ENCODE measurements at regions not wholly inside any gene's neighbourhood (a gene's known extent, or its start where the extent isn't known, plus 50 kb on each side); places are given as distances from the start of the nearest gene placed in this dataset.

DNA sequence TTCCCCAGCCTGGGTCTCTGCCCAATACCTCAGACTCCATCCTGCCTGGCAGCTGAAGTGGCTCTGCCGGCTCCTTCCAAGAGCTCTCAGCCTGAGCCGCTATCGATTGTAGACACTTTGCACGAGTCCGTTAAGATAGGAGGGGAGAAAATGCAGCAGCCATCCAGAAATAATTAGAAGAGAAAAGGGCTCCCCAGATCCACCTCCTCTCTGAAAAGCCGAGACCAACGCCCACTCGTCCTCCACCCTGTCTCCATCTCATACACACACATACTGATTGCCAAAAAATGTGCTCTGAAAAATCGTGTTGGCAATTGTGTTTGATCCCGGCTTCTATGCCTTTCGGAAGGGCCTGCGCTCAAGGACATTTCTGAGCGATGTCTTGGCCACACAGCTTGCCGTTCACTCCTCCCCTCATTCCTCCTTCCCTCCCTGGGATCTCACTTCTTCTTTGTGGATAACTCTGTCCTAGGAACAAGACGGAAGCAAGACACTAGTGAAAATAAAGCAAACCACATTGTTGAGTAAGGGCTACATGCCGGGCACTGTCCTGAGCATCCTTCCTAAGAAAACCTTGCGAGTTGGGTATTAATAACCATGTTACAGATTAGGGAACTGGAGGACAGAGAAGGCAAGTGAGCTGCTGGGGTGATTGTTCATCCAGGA, 372.8 kb upstream of the MYT1L start:
- Histone ChIP-seq H3K4me3 (ENCODE audit: low read depth, low read length) (no peak overlapping the region), H3K36me3 (ENCODE audit: control insufficient read depth, insufficient read depth, low read length) (no peaks in the 10 kb centered on the region), H3K27me3 (ENCODE audit: control insufficient read depth, insufficient read depth, low read length) (no peaks in the 10 kb centered on the region)
- no peak for DNase-seq (ENCODE audit: low read depth)
- CTCF ChIA-PET = no interaction called here
- TF ChIP-seq, protein P1, sequence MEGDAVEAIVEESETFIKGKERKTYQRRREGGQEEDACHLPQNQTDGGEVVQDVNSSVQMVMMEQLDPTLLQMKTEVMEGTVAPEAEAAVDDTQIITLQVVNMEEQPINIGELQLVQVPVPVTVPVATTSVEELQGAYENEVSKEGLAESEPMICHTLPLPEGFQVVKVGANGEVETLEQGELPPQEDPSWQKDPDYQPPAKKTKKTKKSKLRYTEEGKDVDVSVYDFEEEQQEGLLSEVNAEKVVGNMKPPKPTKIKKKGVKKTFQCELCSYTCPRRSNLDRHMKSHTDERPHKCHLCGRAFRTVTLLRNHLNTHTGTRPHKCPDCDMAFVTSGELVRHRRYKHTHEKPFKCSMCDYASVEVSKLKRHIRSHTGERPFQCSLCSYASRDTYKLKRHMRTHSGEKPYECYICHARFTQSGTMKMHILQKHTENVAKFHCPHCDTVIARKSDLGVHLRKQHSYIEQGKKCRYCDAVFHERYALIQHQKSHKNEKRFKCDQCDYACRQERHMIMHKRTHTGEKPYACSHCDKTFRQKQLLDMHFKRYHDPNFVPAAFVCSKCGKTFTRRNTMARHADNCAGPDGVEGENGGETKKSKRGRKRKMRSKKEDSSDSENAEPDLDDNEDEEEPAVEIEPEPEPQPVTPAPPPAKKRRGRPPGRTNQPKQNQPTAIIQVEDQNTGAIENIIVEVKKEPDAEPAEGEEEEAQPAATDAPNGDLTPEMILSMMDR (IDR thresholded peaks at IDR 0.05; ENCODE audit: insufficient read depth, low read depth, low read length) = no peak
- POLR2A ChIA-PET = no interaction called here

DNA sequence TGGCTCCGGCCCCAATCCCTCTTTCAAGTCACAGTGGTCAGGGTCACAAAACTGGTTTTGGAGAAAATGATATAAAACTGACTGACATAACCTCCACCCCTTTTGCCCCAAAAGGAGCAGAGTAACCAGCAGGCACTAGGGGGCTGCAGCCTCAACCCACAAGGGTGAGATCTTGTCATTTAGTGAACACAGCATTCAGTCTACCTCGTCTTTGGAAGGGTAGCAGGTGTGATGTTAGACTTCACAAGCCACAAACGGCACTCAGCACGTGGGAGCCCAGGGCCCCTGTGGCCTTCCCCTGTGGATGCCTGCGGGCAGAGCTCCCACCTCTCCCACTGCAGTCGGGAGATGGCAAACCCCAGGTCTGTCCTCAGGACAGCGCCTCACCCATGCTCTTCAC, 372.1 kb upstream of the MYT1L start:
- no peaks in the 10 kb centered on the region for H3K27me3 ChIP-seq (ENCODE audit: control insufficient read depth, insufficient read depth, low read length)
- no peaks in the 10 kb centered on the region for H3K36me3 ChIP-seq (ENCODE audit: control insufficient read depth, insufficient read depth, low read length)
- no peak overlapping the region for H3K4me3 ChIP-seq (ENCODE audit: low read depth, low read length)
- no peak for DNase-seq (ENCODE audit: low read depth)
- ChIA-PET CTCF (no interaction called here), POLR2A (no interaction called here)
- TF ChIP-seq, protein P1 (IDR thresholded peaks at IDR 0.05; ENCODE audit: insufficient read depth, low read depth, low read length) = no peak

DNA sequence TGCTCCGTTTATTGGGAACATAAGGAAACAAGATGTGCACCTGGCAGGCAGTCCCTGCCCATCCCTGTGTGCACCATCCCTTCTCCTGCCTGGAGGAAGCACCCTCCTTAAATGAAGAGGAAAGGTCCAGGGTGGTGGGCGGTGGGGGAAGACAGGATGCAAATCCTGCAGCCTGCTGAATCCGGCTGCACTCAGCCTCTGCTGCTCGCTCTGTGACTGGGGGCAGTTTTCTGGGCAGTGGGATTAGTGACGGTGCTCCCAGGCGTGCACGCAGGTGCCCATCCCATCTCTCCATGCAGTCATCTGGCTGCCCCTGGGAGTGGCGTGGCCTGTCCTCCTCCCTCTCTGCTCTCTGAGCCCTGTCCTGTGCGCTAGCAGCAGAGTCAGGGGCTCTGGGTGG, 371.3 kb upstream of the MYT1L start:
- TF ChIP-seq, protein P1 (IDR thresholded peaks at IDR 0.05; ENCODE audit: insufficient read depth, low read depth, low read length) = no peak
- ChIA-PET CTCF (no interaction called here), POLR2A (no interaction called here)
- H3K4me3 ChIP-seq (ENCODE audit: low read depth, low read length) = no peak overlapping the region
- no peak for DNase-seq (ENCODE audit: low read depth)
- H3K27me3 ChIP-seq (ENCODE audit: control insufficient read depth, insufficient read depth, low read length) = no peaks in the 10 kb centered on the region
- H3K36me3 ChIP-seq (ENCODE audit: control insufficient read depth, insufficient read depth, low read length) = no peaks in the 10 kb centered on the region

DNA sequence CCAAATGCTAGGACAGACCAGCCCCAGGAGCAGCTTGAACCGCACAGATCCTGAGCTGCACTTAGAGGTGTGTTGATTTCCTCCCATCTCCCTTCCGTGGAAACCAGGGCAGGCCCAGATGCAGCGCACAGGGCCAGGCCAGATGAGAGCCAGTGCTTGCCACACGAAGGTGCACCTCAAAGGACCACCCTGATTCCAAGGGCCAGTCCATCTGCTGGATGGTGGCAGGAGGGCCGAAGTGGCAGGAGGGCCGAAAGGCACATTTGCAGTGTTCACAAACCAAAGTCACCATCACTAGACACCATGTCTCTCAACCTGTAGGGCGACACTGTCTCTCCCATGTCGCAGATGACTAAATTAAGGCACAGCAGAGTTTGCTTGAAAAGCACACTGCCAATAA, 370.7 kb upstream of the MYT1L start:
- POLR2A ChIA-PET = no interaction called here
- DNase-seq (ENCODE audit: low read depth) = no peak
- TF ChIP-seq, protein P1 (IDR thresholded peaks at IDR 0.05; ENCODE audit: insufficient read depth, low read depth, low read length) = no peak
- CTCF ChIA-PET = no interaction called here
- no peak overlapping the region for H3K4me3 ChIP-seq (ENCODE audit: low read depth, low read length)
- H3K27me3 ChIP-seq (ENCODE audit: control insufficient read depth, insufficient read depth, low read length) = no peaks in the 10 kb centered on the region
- H3K36me3 ChIP-seq (ENCODE audit: control insufficient read depth, insufficient read depth, low read length) = no peaks in the 10 kb centered on the region

DNA sequence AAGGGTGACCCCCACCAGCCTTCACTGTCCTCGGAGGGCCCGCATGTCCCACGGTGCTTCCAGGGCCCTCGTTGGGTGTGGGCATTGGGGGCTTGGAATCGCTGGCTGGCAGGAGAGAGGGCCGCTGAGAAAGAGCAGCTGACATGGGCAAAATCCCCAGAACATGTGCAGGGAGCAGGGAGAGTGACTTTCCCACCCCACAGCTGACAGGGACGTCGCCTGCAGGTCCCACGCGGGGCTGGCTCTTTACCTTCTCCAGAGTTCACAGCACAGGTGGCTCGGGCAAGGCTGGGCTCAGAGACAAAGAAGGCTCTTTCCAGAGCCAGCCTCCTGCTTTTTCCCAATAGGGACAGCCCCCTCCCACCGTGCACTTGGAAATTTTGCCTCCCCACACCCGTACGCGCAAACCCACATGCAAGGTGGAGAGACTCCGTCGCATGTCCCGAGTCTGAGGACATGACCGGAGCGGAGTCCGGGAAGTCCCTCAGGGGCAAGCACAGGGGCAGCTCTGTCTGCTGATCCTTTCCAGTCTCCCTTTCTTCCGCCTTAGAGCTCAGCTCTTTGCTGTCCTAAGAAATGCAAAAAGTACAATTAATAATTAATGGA, 370.2 kb upstream of the MYT1L start:
- TF ChIP-seq, protein P1 (IDR thresholded peaks at IDR 0.05; ENCODE audit: insufficient read depth, low read depth, low read length) = no peak
- no peak for DNase-seq (ENCODE audit: low read depth)
- H3K36me3 ChIP-seq (ENCODE audit: control insufficient read depth, insufficient read depth, low read length) = no peaks in the 10 kb centered on the region
- ChIA-PET POLR2A (no interaction called here), CTCF (no interaction called here)
- no peaks in the 10 kb centered on the region for H3K27me3 ChIP-seq (ENCODE audit: control insufficient read depth, insufficient read depth, low read length)
- no peak overlapping the region for H3K4me3 ChIP-seq (ENCODE audit: low read depth, low read length)
